GM12873 (cell line): ENCODE measurements at regions not wholly inside any gene's neighbourhood (a gene's known extent, or its start where the extent isn't known, plus 50 kb on each side); places are given as distances from the start of the nearest gene placed in this dataset.

Experiments used
- TF ChIP-seq, protein P1 (sequence below): IDR thresholded peaks from 2 replicates; pipeline ENCODE4 v1.5.1; 2012; ENCODE audit warnings: low read depth, mild to moderate bottlenecking, moderate library complexity, low read length, control low read depth; ENCODE audit not compliant: insufficient read depth; ENCODE audit errors: missing control alignments

DNA sequence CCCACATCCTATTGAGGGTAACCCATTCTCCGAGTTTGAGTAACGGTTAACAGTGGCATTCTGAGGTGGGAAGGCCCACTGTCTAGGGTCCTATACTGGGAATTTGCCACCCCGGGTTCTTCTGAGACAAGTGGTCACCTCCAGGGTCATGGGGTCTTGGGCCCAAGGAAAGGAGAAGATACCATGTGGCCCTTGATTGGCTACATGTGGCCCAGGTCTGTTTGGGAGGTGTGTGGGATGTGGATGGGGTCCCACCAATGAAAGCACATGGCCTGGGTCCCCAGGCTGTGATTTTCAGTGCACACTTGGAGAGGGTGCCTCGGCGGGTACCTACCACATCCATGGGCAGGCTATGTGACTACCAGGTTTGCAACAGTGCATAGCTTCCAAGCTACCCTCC, 214.4 kb downstream of the UBE3A start:
- TF ChIP-seq, protein P1, sequence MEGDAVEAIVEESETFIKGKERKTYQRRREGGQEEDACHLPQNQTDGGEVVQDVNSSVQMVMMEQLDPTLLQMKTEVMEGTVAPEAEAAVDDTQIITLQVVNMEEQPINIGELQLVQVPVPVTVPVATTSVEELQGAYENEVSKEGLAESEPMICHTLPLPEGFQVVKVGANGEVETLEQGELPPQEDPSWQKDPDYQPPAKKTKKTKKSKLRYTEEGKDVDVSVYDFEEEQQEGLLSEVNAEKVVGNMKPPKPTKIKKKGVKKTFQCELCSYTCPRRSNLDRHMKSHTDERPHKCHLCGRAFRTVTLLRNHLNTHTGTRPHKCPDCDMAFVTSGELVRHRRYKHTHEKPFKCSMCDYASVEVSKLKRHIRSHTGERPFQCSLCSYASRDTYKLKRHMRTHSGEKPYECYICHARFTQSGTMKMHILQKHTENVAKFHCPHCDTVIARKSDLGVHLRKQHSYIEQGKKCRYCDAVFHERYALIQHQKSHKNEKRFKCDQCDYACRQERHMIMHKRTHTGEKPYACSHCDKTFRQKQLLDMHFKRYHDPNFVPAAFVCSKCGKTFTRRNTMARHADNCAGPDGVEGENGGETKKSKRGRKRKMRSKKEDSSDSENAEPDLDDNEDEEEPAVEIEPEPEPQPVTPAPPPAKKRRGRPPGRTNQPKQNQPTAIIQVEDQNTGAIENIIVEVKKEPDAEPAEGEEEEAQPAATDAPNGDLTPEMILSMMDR = no peak

DNA sequence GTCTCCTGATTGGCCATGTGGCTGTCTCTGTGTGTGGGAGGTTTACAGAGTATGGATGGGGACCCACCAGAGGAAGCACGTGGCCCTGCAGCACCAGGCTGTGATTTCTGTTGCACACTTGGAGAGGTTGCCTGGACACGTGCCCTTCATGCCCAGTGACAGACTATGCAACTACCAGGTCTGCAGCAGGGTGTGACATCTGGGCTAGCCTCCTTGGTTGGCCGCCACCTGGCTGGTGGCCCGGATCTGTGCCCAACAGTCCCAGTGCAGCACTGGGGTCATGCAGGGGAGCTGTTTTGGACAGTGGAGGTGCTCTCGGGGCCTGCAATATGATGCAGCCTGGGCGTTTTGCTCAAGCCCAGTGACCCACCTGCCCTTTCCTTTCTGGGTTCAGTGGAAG, 212.5 kb downstream of the UBE3A start:
- TF ChIP-seq, protein P1 = no peak

DNA sequence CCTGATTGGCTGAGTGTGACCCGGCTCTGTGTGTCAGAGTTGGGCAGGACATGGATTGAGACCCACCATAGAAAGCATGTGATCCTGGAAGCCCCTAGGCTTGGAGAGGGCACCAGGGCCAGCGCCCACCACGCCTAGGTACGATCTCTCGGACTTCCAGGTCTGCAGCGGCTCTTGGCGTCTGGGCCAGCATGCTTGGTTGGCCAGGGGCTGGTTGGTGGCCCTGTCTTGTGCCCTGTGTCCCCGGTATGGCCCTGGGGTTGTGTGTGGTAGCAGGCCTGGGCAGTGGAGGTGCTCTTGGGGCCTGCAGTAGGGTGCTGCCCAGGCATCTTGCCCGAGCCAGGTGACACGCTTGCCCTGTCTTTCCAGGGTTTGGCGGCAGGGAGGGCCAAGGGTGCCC, 210.6 kb downstream of the UBE3A start:
- TF ChIP-seq, protein P1 = no peak

DNA sequence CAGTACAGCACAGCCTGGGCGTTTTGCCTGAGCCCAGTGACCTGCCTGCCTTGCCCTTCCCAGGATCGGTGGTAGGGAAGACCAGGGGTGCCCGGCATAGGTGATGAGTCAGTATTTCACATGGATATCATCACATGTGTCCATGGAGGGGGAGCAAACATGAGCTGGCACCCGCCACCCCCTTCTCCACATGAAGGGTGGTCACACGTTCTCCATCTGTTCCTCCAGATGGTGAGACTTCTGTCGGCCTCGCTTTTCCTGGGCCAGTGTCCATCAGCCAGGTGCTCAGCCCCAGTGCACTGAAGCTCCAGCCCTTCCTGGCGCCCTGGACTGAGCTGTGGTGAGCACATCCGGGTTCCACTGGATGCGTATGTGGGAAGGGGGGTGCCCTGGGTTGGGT, 208.4 kb downstream of the UBE3A start:
- TF ChIP-seq, protein P1 = no peak

DNA sequence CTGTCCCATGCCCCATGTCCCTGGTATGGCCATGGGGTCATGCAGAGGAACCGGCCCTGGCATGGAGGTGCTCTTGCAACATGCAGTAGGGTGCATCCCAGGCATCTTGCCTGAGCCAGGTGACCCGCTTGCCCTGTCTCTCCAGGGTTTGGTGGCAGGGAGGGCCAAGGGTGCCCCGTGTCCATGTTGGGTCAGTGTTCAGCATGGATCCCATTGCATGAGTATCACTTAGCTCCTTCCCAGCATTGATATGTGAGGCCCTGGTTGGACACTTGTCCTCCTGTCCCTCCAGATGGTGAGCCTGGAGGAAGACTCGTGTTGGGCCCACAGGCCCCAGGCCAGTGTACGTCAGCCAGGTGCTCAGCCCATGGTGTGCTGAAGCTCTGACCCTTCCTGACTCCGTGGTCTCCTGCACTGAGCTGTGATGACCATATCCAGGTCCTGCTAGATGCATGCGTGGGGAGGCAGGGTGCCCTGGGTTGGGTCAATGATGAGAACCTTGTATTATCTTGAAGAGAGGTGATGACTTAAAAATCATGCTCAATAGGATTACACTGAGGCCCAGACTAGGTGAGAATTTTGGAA, 205.0 kb downstream of the UBE3A start:
- TF ChIP-seq, protein P1 = no peak

DNA sequence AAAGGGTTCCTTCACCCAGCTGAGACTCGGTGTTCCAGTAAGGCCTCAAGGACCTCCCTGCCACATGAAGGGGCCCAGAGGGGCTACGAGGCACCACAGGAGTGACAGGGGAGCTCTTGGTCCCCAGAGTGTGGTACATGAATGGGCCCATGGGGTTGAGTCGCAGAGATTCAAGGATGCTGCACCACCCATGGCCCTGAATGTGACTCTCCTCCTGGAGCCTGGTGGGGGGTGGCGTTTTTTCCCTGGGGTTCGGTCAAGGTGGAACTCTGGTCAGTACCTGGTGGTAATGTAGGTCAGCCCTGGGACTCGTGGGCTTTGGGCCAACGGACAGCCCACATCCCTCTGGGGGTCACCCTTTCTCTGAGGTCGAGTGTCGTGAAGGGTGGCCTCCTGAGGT, 204.0 kb downstream of the UBE3A start:
- TF ChIP-seq, protein P1 = no peak

DNA sequence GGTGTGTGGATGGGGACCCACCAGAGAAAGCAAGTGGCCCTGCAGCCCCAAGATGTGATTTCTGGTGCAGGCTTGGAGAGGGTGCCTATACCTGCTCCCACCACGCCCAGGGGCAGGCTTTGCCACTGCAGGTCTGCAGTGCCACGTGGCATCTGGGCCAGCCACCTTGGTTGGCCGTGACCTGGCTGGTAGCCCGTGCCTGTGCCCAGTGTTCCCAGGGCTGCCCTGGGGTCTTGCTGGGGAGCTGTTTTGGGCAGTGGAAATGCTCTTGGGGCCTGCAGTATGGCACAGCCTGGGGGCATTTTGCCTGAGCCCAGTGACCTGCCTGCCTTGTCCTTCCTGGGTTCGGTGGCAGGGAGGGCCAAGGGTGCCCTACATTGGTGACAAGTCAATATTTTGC, 203.4 kb downstream of the UBE3A start:
- TF ChIP-seq, protein P1 = no peak
